ENCODE measurements at regions not wholly inside any gene's neighbourhood (a gene's known extent, or its start where the extent isn't known, plus 50 kb on each side); places are given as distances from the start of the nearest gene placed in this dataset.

GRCh38 chr5:63341442-63341841, 620.8 kb downstream of the HTR1A start:
- TF ChIP-seq POLR2A (IDR thresholded peaks at IDR 0.05; ENCODE audit: low read depth, low read length) (no peak), RAD21 (IDR thresholded peaks at IDR 0.05; ENCODE audit: low read length) (no peak), CTCF (conservative IDR thresholded peaks at IDR 0.05; ENCODE audit: low read depth, low read length) (no peak), MXI1 (IDR thresholded peaks at IDR 0.05; ENCODE audit: borderline replicate concordance, low read depth, low read length) (no peak), SMC3 (IDR thresholded peaks at IDR 0.05; ENCODE audit: low read depth, low read length) (no peak), BHLHE40 (IDR thresholded peaks at IDR 0.05; ENCODE audit: low read depth, low read length) (no peak), CEBPB (IDR thresholded peaks at IDR 0.05; ENCODE audit: low read depth, low read length) (no peak), NFE2L2 (IDR thresholded peaks at IDR 0.05; ENCODE audit: low read depth, low read length) (no peak), USF2 (IDR thresholded peaks at IDR 0.05; ENCODE audit: low read depth, low read length) (no peak), ELK1 (IDR thresholded peaks at IDR 0.05; ENCODE audit: borderline replicate concordance, low read depth, low read length) (no peak), RFX5 (IDR thresholded peaks at IDR 0.05; ENCODE audit: low read depth, low read length) (no peak)

Data from IMR-90 (cell line).